HL-60 (cell line): ENCODE measurements at regions not wholly inside any gene's neighbourhood (a gene's known extent, or its start where the extent isn't known, plus 50 kb on each side); places are given as distances from the start of the nearest gene placed in this dataset.

Experiments
- DNase-seq, 2 experiments: peaks; one replicate each; pipeline ENCODE4 v3.0.0-alpha.2; 2010 to 2020; ENCODE audit warnings: low read depth in 1 of 2, low spot score in 1 of 2
- H3K27ac ChIP-seq: fragments of 250-450 bp; sonication (Bioruptor Pico); replicated peaks from 2 replicates; pipeline ENCODE4 v1.5.1; 2020; ENCODE audit warnings: mild to moderate bottlenecking, moderate library complexity
- H3K27me3 ChIP-seq: fragments of 250-450 bp; sonication (Bioruptor Pico); 2 replicates; pipeline ENCODE4 v1.5.1; 2021; ENCODE audit warnings: mild to moderate bottlenecking, moderate library complexity; ENCODE audit not compliant: insufficient read depth, poor library complexity, severe bottlenecking
- H3K4me3 ChIP-seq: replicated peaks from 2 replicates; pipeline ENCODE4 v1.5.1; 2011; ENCODE audit warnings: mild to moderate bottlenecking, control low read depth, low read length; ENCODE audit not compliant: insufficient read depth
- CTCF ChIP-seq: IDR thresholded peaks from one replicate; pipeline ENCODE4 v1.5.1; 2011; ENCODE audit warnings: low read length, control low read depth, inconsistent platforms; ENCODE audit not compliant: insufficient read depth
- GABPA ChIP-seq: IDR thresholded peaks from 2 replicates; pipeline ENCODE4 v1.6.1; 2012; ENCODE audit warnings: low read depth
- POLR2AphosphoS5 ChIP-seq: IDR thresholded peaks from 2 replicates; pipeline ENCODE4 v1.6.1; 2012; ENCODE audit warnings: low read depth
- REST ChIP-seq: IDR thresholded peaks from 2 replicates; pipeline ENCODE4 v1.6.1; 2012; ENCODE audit warnings: low read depth; ENCODE audit not compliant: insufficient replicate concordance
- SPI1 ChIP-seq: IDR thresholded peaks from 2 replicates; pipeline ENCODE4 v1.6.1; 2012; ENCODE audit warnings: low read depth, mild to moderate bottlenecking, borderline replicate concordance

GRCh38 chr1:22287273-22287672, 144.4 kb upstream of the WNT4 start:
- no peak overlapping the region for H3K27ac ChIP-seq
- no peak for TF ChIP-seq CTCF
- TF ChIP-seq REST: no peak
- TF ChIP-seq POLR2AphosphoS5: no peak
- TF ChIP-seq GABPA: no peak
- TF ChIP-seq SPI1: no peak
- no peak for DNase-seq
- H3K27me3 ChIP-seq: peaks cover 5% of the 10 kb centered on the region
- no peak overlapping the region for H3K4me3 ChIP-seq

- Histone ChIP-seq H3K27ac (no peak overlapping the region), H3K27me3 (peaks cover 4% of the 10 kb centered on the region), H3K4me3 (no peak overlapping the region)
- DNase-seq: no peak
- TF ChIP-seq REST (no peak), CTCF (no peak), POLR2AphosphoS5 (no peak), SPI1 (no peak), GABPA (no peak)
Measured at GRCh38 chr1:22287946-22288520, 145.1 kb upstream of the WNT4 start.

- DNase-seq: no peak
- no peak for TF ChIP-seq SPI1
- TF ChIP-seq POLR2AphosphoS5: no peak
- TF ChIP-seq CTCF: no peak
- no peak for TF ChIP-seq GABPA
- TF ChIP-seq REST: no peak
- no peak overlapping the region for H3K4me3 ChIP-seq
- peaks cover 4% of the 10 kb centered on the region for H3K27me3 ChIP-seq
- no peak overlapping the region for H3K27ac ChIP-seq
Measured at GRCh38 chr1:22288593-22289241, 145.8 kb upstream of the WNT4 start.
